PC-3 (cell line): ENCODE measurements at regions not wholly inside any gene's neighbourhood (a gene's known extent, or its start where the extent isn't known, plus 50 kb on each side); places are given as distances from the start of the nearest gene placed in this dataset.
"Not testable (repeated sequence)": the region's sequence is repeated elsewhere in the genome, so short reads cannot be mapped to it uniquely, and the experiment has no call there.

Experiments used
- ATAC-seq: fragments of 200-7000 bp; cut with Tn5 transposase; 2 replicates; pipeline ENCODE4 v1.9.1; 2020; ENCODE audit warnings: mild to moderate bottlenecking, moderate library complexity
- BruUV-seq: library from RNA; stranded (reverse); fragments of 400-500 nt; replicated peaks from 2 replicates; lab custom pipeline; 2021; lab: Mats Ljungman, UMichigan
- CTCF ChIA-PET: fragments of 300-600 bp; sonication (Branson Sonifier 250); formaldehyde crosslinking; loops from one replicate; lab custom pipeline; 2022; ENCODE audit warnings: antibody characterized with exemption; lab: Charles Lee
- POLR2A ChIA-PET: fragments of 300-600 bp; sonication (Branson Sonifier 250); formaldehyde crosslinking; loops from one replicate; lab custom pipeline; 2022; ENCODE audit warnings: antibody characterized with exemption; ENCODE audit not compliant: unreplicated experiment; lab: Charles Lee
- DNase-seq: peaks from one replicate; pipeline ENCODE4 v3.0.0-alpha.2; 2015
- H2AFZ ChIP-seq: fragments of 300-600 bp; sonication (generic); 2 replicates; pipeline ENCODE4 v1.6.0; 2016; ENCODE audit warnings: antibody characterized with exemption, low read length
- H3F3A ChIP-seq: fragments of 300-600 bp; sonication (generic); one replicate; pipeline ENCODE4 v1.6.0; 2017; ENCODE audit warnings: antibody characterized with exemption, low read length, control low read depth, mild to moderate bottlenecking; ENCODE audit not compliant: unreplicated experiment
- H3K27ac ChIP-seq: fragments of 300-600 bp; sonication (generic); 2 replicates; pipeline ENCODE4 v1.5.1; 2016; ENCODE audit warnings: mild to moderate bottlenecking, low read length
- H3K27me3 ChIP-seq: fragments of 300-600 bp; sonication (generic); 2 replicates; pipeline ENCODE4 v1.6.1; 2016; ENCODE audit warnings: low read length, mixed read lengths
- H3K36me3 ChIP-seq: fragments of 300-600 bp; sonication (generic); 2 replicates; pipeline ENCODE4 v1.6.1; 2016; ENCODE audit warnings: low read depth, mixed run types, low read length, mixed read lengths
- H3K4me1 ChIP-seq: fragments of 300-600 bp; sonication (generic); 2 replicates; pipeline ENCODE4 v1.5.1; 2016; ENCODE audit warnings: low read length; ENCODE audit not compliant: insufficient read depth
- H3K4me2 ChIP-seq: fragments of 300-600 bp; sonication (generic); 2 replicates; pipeline ENCODE4 v1.6.0; 2016; ENCODE audit warnings: low read length
- H3K4me3 ChIP-seq: fragments of 300-600 bp; sonication (generic); 2 replicates; pipeline ENCODE4 v1.5.1; 2016; ENCODE audit warnings: mild to moderate bottlenecking, low read length, mixed read lengths
- H3K79me2 ChIP-seq: fragments of 300-600 bp; sonication (generic); 2 replicates; pipeline ENCODE4 v1.6.1; 2017; ENCODE audit warnings: low read length, mixed read lengths
- H3K9ac ChIP-seq: fragments of 300-600 bp; sonication (generic); 2 replicates; pipeline ENCODE4 v1.6.0; 2016; ENCODE audit warnings: mild to moderate bottlenecking, low read length
- H3K9me2 ChIP-seq: fragments of 300-600 bp; sonication (generic); replicated peaks from 2 replicates; pipeline ENCODE4 v1.6.1; 2016; ENCODE audit warnings: mixed run types, low read length, mixed read lengths
- H3K9me3 ChIP-seq: fragments of 300-600 bp; sonication (generic); 2 replicates; pipeline ENCODE4 v1.6.1; 2016; ENCODE audit warnings: low read length, mixed read lengths
- H4K20me1 ChIP-seq: fragments of 300-600 bp; sonication (generic); 2 replicates; pipeline ENCODE4 v1.6.1; 2016; ENCODE audit warnings: low read length, mixed read lengths
- CTCF ChIP-seq: fragments of 300-600 bp; sonication (generic); conservative IDR thresholded peaks from 2 replicates; pipeline ENCODE4 v1.5.1; 2017; ENCODE audit warnings: antibody characterized with exemption, low read depth, mild to moderate bottlenecking, low read length
- EZH2 ChIP-seq: fragments of 300-600 bp; sonication (generic); IDR thresholded peaks from one replicate; pipeline ENCODE4 v1.6.1; 2017; ENCODE audit warnings: antibody characterized with exemption, mild to moderate bottlenecking, low read length; ENCODE audit not compliant: unreplicated experiment
- EZH2phosphoT487 ChIP-seq: fragments of 300-600 bp; sonication (generic); IDR thresholded peaks from 2 replicates; pipeline ENCODE4 v1.6.1; 2018; ENCODE audit warnings: mild to moderate bottlenecking, antibody characterized with exemption, low read length, borderline replicate concordance
- intact Hi-C: fragments of 100-400 bp; cut with micrococcal nuclease; formaldehyde crosslinking; loops from 2 replicates; pipeline ENCODE4 v1.9.0; 2023

- H3K27ac ChIP-seq, intact Hi-C loops, H3K9me3 ChIP-seq, H3K36me3 ChIP-seq, DNase-seq, H3K4me1 ChIP-seq, POLR2A ChIA-PET, H3K9ac ChIP-seq, H3K27me3 ChIP-seq, H3K4me2 ChIP-seq, CTCF ChIA-PET, H2AFZ ChIP-seq, ATAC-seq, H3K4me3 ChIP-seq, H3K79me2 ChIP-seq, H3K9me2 ChIP-seq, H3F3A ChIP-seq, H4K20me1 ChIP-seq, BruUV-seq: not testable (repeated sequence)
Observed at GRCh38 chr15:39420853-39421192, 160.1 kb upstream of the THBS1 start.

GRCh38 chr15:39426552-39427532, 154.0 kb upstream of the THBS1 start:
- Histone ChIP-seq H3K9me3 (no peaks in the 10 kb centered on the region), H3K27me3 (no peaks in the 10 kb centered on the region), H3K27ac (no peak overlapping the region), H3K79me2 (no peaks in the 10 kb centered on the region), H3K9ac (no peak overlapping the region), H3K36me3 (no peaks in the 10 kb centered on the region), H3K4me2 (no peak overlapping the region), H3K9me2 (no peaks in the 10 kb centered on the region), H3F3A (no peaks in the 10 kb centered on the region), H2AFZ (no peak overlapping the region), H4K20me1 (no peaks in the 10 kb centered on the region), H3K4me3 (no peak overlapping the region), H3K4me1 (peaks cover 17% of the 10 kb centered on the region)
- DNase-seq (no peak), ATAC-seq (no peak)
- TF ChIP-seq EZH2 = no peak
- TF ChIP-seq CTCF = no peak
- no peak for TF ChIP-seq EZH2phosphoT487
- intact Hi-C loops = no loop called here
- ChIA-PET CTCF (interaction anchor here (0.6 kb wide), 1 partner anchor 20 kb away, joined by 3 read pairs; no protein-coding TSS in a partner anchor), POLR2A (no interaction called here)
- BruUV-seq = no TSS peak

- Histone ChIP-seq H3K4me3 (no peak overlapping the region), H2AFZ (no peak overlapping the region), H3K4me2 (no peak overlapping the region), H3K4me1 (peaks cover 17% of the 10 kb centered on the region), H3K27ac (no peak overlapping the region), H3K9me2 (no peaks in the 10 kb centered on the region), H3F3A (no peaks in the 10 kb centered on the region), H3K9ac (no peak overlapping the region), H3K36me3 (no peaks in the 10 kb centered on the region), H3K9me3 (no peaks in the 10 kb centered on the region), H3K27me3 (no peaks in the 10 kb centered on the region), H4K20me1 (no peaks in the 10 kb centered on the region), H3K79me2 (no peaks in the 10 kb centered on the region)
- CTCF ChIA-PET = interaction anchor here (0.6 kb wide), 1 partner anchor 21 kb away, joined by 3 read pairs; no protein-coding TSS in a partner anchor
- TF ChIP-seq EZH2phosphoT487 (no peak), EZH2 (no peak), CTCF (no peak)
- no peak for DNase-seq
- BruUV-seq = no TSS peak
- intact Hi-C loops = no loop called here
- ATAC-seq = no peak
- POLR2A ChIA-PET = no interaction called here
Observed at GRCh38 chr15:39427705-39428104, 153.2 kb upstream of the THBS1 start.
